SK-N-SH treated with all-trans-retinoic acid at 6 μM for 48 hours (cell line): ENCODE measurements at regions not wholly inside any gene's neighbourhood (a gene's known extent, or its start where the extent isn't known, plus 50 kb on each side); places are given as distances from the start of the nearest gene placed in this dataset.

ENCODE experiments used
- ATAC-seq: fragments of 200-7000 bp; cut with Tn5 transposase; 3 replicates; pipeline ENCODE4 v1.9.1; 2020; ENCODE audit warnings: mild to moderate bottlenecking, moderate library complexity
- ARNTL ChIP-seq: fragments of 450-650 bp; formaldehyde crosslinking; IDR thresholded peaks from 2 replicates; pipeline ENCODE4 v1.5.0; 2020; ENCODE audit warnings: low read depth, mild to moderate bottlenecking, moderate library complexity, borderline replicate concordance
- BACH2 ChIP-seq: fragments of 250-450 bp; sonication (Bioruptor Pico); IDR thresholded peaks from 2 replicates; pipeline ENCODE4 v1.9.0; 2021; ENCODE audit warnings: mild to moderate bottlenecking, borderline replicate concordance
- CREB5 ChIP-seq: fragments of 250-450 bp; sonication (Bioruptor Pico); IDR thresholded peaks from 2 replicates; pipeline ENCODE4 v1.5.1; 2020; ENCODE audit warnings: low read depth, mild to moderate bottlenecking, moderate library complexity
- CSDC2 ChIP-seq: fragments of 250-450 bp; sonication (Bioruptor Pico); IDR thresholded peaks from 2 replicates; pipeline ENCODE4 v1.5.0; 2020; ENCODE audit warnings: mild to moderate bottlenecking, moderate library complexity
- ESRRG ChIP-seq: fragments of 250-450 bp; sonication (Bioruptor Pico); IDR thresholded peaks from 2 replicates; pipeline ENCODE4 v1.6.1; 2021; ENCODE audit warnings: mild to moderate bottlenecking
- GLIS3 ChIP-seq: fragments of 250-450 bp; sonication (Bioruptor Pico); IDR thresholded peaks from 2 replicates; pipeline ENCODE4 v1.5.0; 2020; ENCODE audit warnings: mild to moderate bottlenecking, moderate library complexity
- ISL1 ChIP-seq: fragments of 250-450 bp; sonication (Bioruptor Pico); IDR thresholded peaks from 2 replicates; pipeline ENCODE4 v2.1.2; 2022; ENCODE audit warnings: mild to moderate bottlenecking, moderate library complexity
- OSR1 ChIP-seq: fragments of 250-450 bp; sonication (Bioruptor Pico); IDR thresholded peaks from 2 replicates; pipeline ENCODE4 v1.8.0; 2022; ENCODE audit warnings: moderate library complexity, mild to moderate bottlenecking, inconsistent platforms
- POU6F1 ChIP-seq: fragments of 250-450 bp; sonication (Bioruptor Pico); IDR thresholded peaks from 2 replicates; pipeline ENCODE4 v1.8.0; 2021; ENCODE audit warnings: low read depth, mild to moderate bottlenecking, moderate library complexity, borderline replicate concordance
- PPARA ChIP-seq: fragments of 250-450 bp; sonication (Bioruptor Pico); IDR thresholded peaks from 2 replicates; pipeline ENCODE4 v1.5.0; 2020; ENCODE audit warnings: mild to moderate bottlenecking, borderline replicate concordance
- RARB ChIP-seq: fragments of 250-450 bp; sonication (Bioruptor Pico); IDR thresholded peaks from 2 replicates; pipeline ENCODE4 v1.8.0; 2021; ENCODE audit warnings: mild to moderate bottlenecking, moderate library complexity
- SNAI2 ChIP-seq: fragments of 250-450 bp; sonication (Bioruptor Pico); IDR thresholded peaks from 2 replicates; pipeline ENCODE4 v1.5.0; 2020; ENCODE audit warnings: mild to moderate bottlenecking, moderate library complexity
- TCF4 ChIP-seq: fragments of 250-450 bp; sonication (Bioruptor Pico); IDR thresholded peaks from 2 replicates; pipeline ENCODE4 v1.8.0; 2021; ENCODE audit warnings: mild to moderate bottlenecking, moderate library complexity, borderline replicate concordance
- TOX ChIP-seq: fragments of 250-450 bp; sonication (Bioruptor Pico); IDR thresholded peaks from 2 replicates; pipeline ENCODE4 v1.8.0; 2021; ENCODE audit warnings: mild to moderate bottlenecking, moderate library complexity, borderline replicate concordance
- ZC3H10 ChIP-seq: fragments of 250-450 bp; sonication (Bioruptor Pico); IDR thresholded peaks from 2 replicates; pipeline ENCODE4 v1.5.1; 2021; ENCODE audit warnings: mild to moderate bottlenecking, moderate library complexity
- ZFP3 ChIP-seq: fragments of 250-450 bp; sonication (Bioruptor Pico); IDR thresholded peaks from 2 replicates; pipeline ENCODE4 v1.5.0; 2020; ENCODE audit warnings: mild to moderate bottlenecking, moderate library complexity
- ZFP30 ChIP-seq: fragments of 450-650 bp; formaldehyde crosslinking; IDR thresholded peaks from 2 replicates; pipeline ENCODE4 v1.5.0; 2022; ENCODE audit warnings: mild to moderate bottlenecking, moderate library complexity
- ZNF565 ChIP-seq: fragments of 450-650 bp; formaldehyde crosslinking; conservative IDR thresholded peaks from 2 replicates; pipeline ENCODE4 v1.5.0; 2020; ENCODE audit warnings: low read depth, mild to moderate bottlenecking, moderate library complexity
- ZNF70 ChIP-seq: fragments of 450-650 bp; formaldehyde crosslinking; IDR thresholded peaks from 2 replicates; pipeline ENCODE4 v1.5.0; 2020; ENCODE audit warnings: mild to moderate bottlenecking, moderate library complexity
- ZNF8 ChIP-seq: fragments of 450-650 bp; formaldehyde crosslinking; IDR thresholded peaks from 2 replicates; pipeline ENCODE4 v1.5.0; 2020; ENCODE audit warnings: mild to moderate bottlenecking, moderate library complexity
- TF ChIP-seq, protein P1 (sequence below): fragments of 250-450 bp; sonication (Bioruptor Pico); IDR thresholded peaks from 2 replicates; pipeline ENCODE4 v1.5.1; 2021; ENCODE audit warnings: mild to moderate bottlenecking, moderate library complexity
- TF ChIP-seq, protein P2 (sequence below): fragments of 250-450 bp; sonication (Bioruptor Pico); IDR thresholded peaks from 2 replicates; pipeline ENCODE4 v1.5.0; 2020; ENCODE audit warnings: mild to moderate bottlenecking, moderate library complexity
- TF ChIP-seq, protein P3 (sequence below): fragments of 250-450 bp; sonication (Bioruptor Pico); IDR thresholded peaks from 2 replicates; pipeline ENCODE4 v1.8.0; 2020; ENCODE audit warnings: mild to moderate bottlenecking, moderate library complexity, borderline replicate concordance

DNA sequence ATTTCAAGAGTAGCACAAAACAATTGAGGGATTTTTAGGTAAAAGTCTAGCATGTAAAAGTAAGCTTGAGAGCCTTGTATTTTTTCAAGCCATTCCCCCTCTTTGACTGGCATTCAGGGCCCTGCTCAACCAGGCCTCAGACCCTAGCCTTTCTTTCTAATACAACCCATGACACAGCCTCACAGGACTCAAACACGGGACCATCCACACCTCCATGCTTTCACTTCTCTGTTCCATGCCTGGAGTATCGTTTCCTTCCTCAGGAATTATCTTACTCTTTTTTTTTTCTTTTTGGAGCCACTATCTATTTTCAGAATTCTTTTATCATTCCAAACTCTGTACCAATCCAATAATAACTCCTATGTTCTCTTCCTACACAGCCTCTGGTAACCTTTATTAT, 560.2 kb upstream of the CLINT1 start:
- ATAC-seq = no peak
- TF ChIP-seq TCF4 (CRISPR knock-in tag) (no peak), ISL1 (CRISPR knock-in tag) (no peak), TOX (no peak), RARB (CRISPR knock-in tag) (no peak), ARNTL (CRISPR knock-in tag) (no peak), SNAI2 (no peak), ZC3H10 (CRISPR knock-in tag) (no peak), ZNF8 (no peak), PPARA (CRISPR knock-in tag) (no peak), BACH2 (CRISPR knock-in tag) (no peak), OSR1 (no peak), ESRRG (CRISPR knock-in tag) (no peak), POU6F1 (no peak), GLIS3 (CRISPR knock-in tag) (no peak), ZFP3 (no peak), ZFP30 (no peak)
- TF ChIP-seq, protein P1, sequence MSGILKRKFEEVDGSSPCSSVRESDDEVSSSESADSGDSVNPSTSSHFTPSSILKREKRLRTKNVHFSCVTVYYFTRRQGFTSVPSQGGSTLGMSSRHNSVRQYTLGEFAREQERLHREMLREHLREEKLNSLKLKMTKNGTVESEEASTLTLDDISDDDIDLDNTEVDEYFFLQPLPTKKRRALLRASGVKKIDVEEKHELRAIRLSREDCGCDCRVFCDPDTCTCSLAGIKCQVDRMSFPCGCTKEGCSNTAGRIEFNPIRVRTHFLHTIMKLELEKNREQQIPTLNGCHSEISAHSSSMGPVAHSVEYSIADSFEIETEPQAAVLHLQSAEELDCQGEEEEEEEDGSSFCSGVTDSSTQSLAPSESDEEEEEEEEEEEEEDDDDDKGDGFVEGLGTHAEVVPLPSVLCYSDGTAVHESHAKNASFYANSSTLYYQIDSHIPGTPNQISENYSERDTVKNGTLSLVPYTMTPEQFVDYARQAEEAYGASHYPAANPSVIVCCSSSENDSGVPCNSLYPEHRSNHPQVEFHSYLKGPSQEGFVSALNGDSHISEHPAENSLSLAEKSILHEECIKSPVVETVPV (CRISPR knock-in tag) = no peak
- TF ChIP-seq, protein P2, sequence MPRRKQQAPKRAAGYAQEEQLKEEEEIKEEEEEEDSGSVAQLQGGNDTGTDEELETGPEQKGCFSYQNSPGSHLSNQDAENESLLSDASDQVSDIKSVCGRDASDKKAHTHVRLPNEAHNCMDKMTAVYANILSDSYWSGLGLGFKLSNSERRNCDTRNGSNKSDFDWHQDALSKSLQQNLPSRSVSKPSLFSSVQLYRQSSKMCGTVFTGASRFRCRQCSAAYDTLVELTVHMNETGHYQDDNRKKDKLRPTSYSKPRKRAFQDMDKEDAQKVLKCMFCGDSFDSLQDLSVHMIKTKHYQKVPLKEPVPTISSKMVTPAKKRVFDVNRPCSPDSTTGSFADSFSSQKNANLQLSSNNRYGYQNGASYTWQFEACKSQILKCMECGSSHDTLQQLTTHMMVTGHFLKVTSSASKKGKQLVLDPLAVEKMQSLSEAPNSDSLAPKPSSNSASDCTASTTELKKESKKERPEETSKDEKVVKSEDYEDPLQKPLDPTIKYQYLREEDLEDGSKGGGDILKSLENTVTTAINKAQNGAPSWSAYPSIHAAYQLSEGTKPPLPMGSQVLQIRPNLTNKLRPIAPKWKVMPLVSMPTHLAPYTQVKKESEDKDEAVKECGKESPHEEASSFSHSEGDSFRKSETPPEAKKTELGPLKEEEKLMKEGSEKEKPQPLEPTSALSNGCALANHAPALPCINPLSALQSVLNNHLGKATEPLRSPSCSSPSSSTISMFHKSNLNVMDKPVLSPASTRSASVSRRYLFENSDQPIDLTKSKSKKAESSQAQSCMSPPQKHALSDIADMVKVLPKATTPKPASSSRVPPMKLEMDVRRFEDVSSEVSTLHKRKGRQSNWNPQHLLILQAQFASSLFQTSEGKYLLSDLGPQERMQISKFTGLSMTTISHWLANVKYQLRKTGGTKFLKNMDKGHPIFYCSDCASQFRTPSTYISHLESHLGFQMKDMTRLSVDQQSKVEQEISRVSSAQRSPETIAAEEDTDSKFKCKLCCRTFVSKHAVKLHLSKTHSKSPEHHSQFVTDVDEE (CRISPR knock-in tag) = no peak
- TF ChIP-seq, protein P3, sequence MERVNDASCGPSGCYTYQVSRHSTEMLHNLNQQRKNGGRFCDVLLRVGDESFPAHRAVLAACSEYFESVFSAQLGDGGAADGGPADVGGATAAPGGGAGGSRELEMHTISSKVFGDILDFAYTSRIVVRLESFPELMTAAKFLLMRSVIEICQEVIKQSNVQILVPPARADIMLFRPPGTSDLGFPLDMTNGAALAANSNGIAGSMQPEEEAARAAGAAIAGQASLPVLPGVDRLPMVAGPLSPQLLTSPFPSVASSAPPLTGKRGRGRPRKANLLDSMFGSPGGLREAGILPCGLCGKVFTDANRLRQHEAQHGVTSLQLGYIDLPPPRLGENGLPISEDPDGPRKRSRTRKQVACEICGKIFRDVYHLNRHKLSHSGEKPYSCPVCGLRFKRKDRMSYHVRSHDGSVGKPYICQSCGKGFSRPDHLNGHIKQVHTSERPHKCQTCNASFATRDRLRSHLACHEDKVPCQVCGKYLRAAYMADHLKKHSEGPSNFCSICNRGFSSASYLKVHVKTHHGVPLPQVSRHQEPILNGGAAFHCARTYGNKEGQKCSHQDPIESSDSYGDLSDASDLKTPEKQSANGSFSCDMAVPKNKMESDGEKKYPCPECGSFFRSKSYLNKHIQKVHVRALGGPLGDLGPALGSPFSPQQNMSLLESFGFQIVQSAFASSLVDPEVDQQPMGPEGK = no peak

DNA sequence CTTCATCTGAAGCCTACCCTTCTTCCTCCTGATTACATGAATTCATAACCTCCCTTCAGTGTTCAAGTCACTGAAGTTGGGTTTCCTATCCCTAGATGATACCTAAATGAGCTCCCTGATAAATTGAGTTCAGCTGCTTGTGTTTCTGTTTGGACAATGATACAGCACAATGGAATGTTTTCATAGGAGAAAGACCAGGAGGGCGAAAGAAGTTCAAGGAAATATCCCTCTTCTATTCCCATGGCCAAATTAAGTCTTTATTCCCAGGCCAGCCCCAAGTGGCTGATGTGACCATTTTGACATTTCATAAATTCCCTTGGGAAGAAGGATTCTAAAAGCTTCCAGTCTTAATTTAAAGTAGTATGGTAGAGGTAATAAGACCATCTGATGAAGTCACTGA, 555.8 kb upstream of the CLINT1 start:
- peak; percentile 90 for ATAC-seq
- TF ChIP-seq, protein P1 (CRISPR knock-in tag) = no peak
- TF ChIP-seq ZNF8 = no peak
- TF ChIP-seq TOX = no peak
- TF ChIP-seq GLIS3 (CRISPR knock-in tag) = no peak
- TF ChIP-seq CSDC2 (CRISPR knock-in tag) = no peak
- TF ChIP-seq CREB5 (CRISPR knock-in tag) = 0 out of 2 replicates have a peak, but pooled peaks have one; percentile 50
- TF ChIP-seq RARB (CRISPR knock-in tag) = no peak
- TF ChIP-seq, protein P3 = no peak
- TF ChIP-seq ZC3H10 (CRISPR knock-in tag) = 0 out of 2 replicates have a peak, but pooled peaks have one; percentile 36
- TF ChIP-seq OSR1 = no peak
- TF ChIP-seq, protein P2 (CRISPR knock-in tag) = 0 out of 2 replicates have a peak, but pooled peaks have one; percentile 19
- no peak for TF ChIP-seq ZNF70 (CRISPR knock-in tag)
- no peak for TF ChIP-seq PPARA (CRISPR knock-in tag)
- no peak for TF ChIP-seq ZFP30
- no peak for TF ChIP-seq ARNTL (CRISPR knock-in tag)
- TF ChIP-seq ISL1 (CRISPR knock-in tag) = peak; percentile 85
- TF ChIP-seq ZNF565 (CRISPR knock-in tag) = no peak
- 0 out of 2 replicates have a peak, but pooled peaks have one; percentile 16 for TF ChIP-seq ZFP3
- TF ChIP-seq BACH2 (CRISPR knock-in tag) = no peak
- no peak for TF ChIP-seq SNAI2
